Kidney (tissue), 13 donors: ENCODE measurements at regions not wholly inside any gene's neighbourhood (a gene's known extent, or its start where the extent isn't known, plus 50 kb on each side); places are given as distances from the start of the nearest gene placed in this dataset.

ENCODE experiments used
- DNase-seq, 5 donors: peaks; one replicate each; pipeline ENCODE4 v3.0.0-alpha.2; 2013 to 2020
- FAIRE-seq: peaks from 2 replicates; lab custom pipeline; 2012; peaks lifted over from hg19 to GRCh38; lab: Jason Lieb, UNC
- H3K27ac ChIP-seq, 2 donors: one replicate each; pipeline ENCODE4 v1.7.0; 2013; ENCODE audit warnings: low read depth in 2 of 2, low read length in 2 of 2, inconsistent platforms in 1 of 2
- H3K27me3 ChIP-seq: one replicate; pipeline ENCODE4 v1.7.1; 2013; ENCODE audit warnings: low read length, inconsistent platforms; ENCODE audit not compliant: control insufficient read depth, insufficient read depth
- H3K36me3 ChIP-seq, 3 donors: one replicate each; pipeline versions ENCODE4 v1.7.0 to v1.7.1; 2013; ENCODE audit warnings: low read length in 3 of 3, control low read depth in 1 of 3, inconsistent platforms in 1 of 3; ENCODE audit not compliant: insufficient read depth in 3 of 3, control insufficient read depth in 2 of 3
- H3K4me1 ChIP-seq, 3 donors: one replicate each; pipeline versions ENCODE4 v1.7.0 to v1.7.1; 2013; ENCODE audit warnings: low read length in 3 of 3, inconsistent platforms in 1 of 3, low read depth in 1 of 3; ENCODE audit not compliant: control insufficient read depth in 2 of 3, insufficient read depth in 2 of 3
- H3K4me3 ChIP-seq, 3 donors: one replicate each; pipeline versions ENCODE4 v1.7.0 to v1.8.1; 2013; ENCODE audit warnings: low read length in 3 of 3, control low read depth in 1 of 3, inconsistent platforms in 1 of 3
- H3K9ac ChIP-seq, 3 donors: one replicate each; pipeline versions ENCODE4 v1.7.0 to v1.7.1; 2013; ENCODE audit warnings: low read length in 3 of 3, control low read depth in 1 of 3, inconsistent platforms in 1 of 3
- H3K9me3 ChIP-seq, 3 donors: one replicate each; pipeline versions ENCODE4 v1.7.0 to v1.7.1; 2013; ENCODE audit warnings: low read length in 3 of 3, control low read depth in 1 of 3, inconsistent platforms in 1 of 3; ENCODE audit not compliant: control insufficient read depth in 2 of 3, insufficient read depth in 1 of 3
- CTCF ChIP-seq: IDR thresholded peaks from 3 replicates; pipeline ENCODE4 v1.5.1; 2012; ENCODE audit warnings: mild to moderate bottlenecking, moderate library complexity, borderline replicate concordance; ENCODE audit not compliant: insufficient read depth; ENCODE audit errors: extremely low read depth
- intact Hi-C: fragments of 100-400 bp; cut with DNase I; formaldehyde crosslinking; loops from one replicate; pipeline ENCODE4 v1.11.1; 2022
- donor health status: control.
- donor health status: control.
- donor health status: control.
- donor health status: control.
- donor health status: control.
- donor health status: DM: yes; HTN: yes; CAD: no.
- donor health status: Normal renal cell carcinoma (clear cell type).

- no peaks in the 10 kb centered on the region for H3K36me3 ChIP-seq
Observed at GRCh38 chr9:17068671-17069070, 66.2 kb upstream of the CNTLN start.

GRCh38 chr9:17065062-17065461, 69.8 kb upstream of the CNTLN start:
- Histone ChIP-seq H3K27ac (no peak overlapping the region), H3K36me3 (no peaks in the 10 kb centered on the region), H3K9me3 (no peaks in the 10 kb centered on the region), H3K27me3 (no peaks in the 10 kb centered on the region), H3K4me3 (no peak overlapping the region), H3K9ac (no peak overlapping the region), H3K4me1 (no peaks in the 10 kb centered on the region)
- no peak for TF ChIP-seq CTCF
- FAIRE-seq (no peak), DNase-seq (peak in 1 of 5 donors; percentile 29)
- intact Hi-C loops: no loop called here

More at GRCh38 chr9:17068671-17069070, 66.2 kb upstream of the CNTLN start:
- H3K27ac ChIP-seq: no peak overlapping the region
- H3K9me3 ChIP-seq: no peaks in the 10 kb centered on the region
- H3K9ac ChIP-seq: no peak overlapping the region
- DNase-seq (no peak), FAIRE-seq (no peak)
- H3K27me3 ChIP-seq: no peaks in the 10 kb centered on the region
- TF ChIP-seq CTCF: no peak
- H3K4me1 ChIP-seq: no peaks in the 10 kb centered on the region
- intact Hi-C loops: no loop called here
- no peak overlapping the region for H3K4me3 ChIP-seq

GRCh38 chr9:17064558-17064957, 70.3 kb upstream of the CNTLN start:
- Histone ChIP-seq H3K4me3 (no peak overlapping the region), H3K4me1 (no peaks in the 10 kb centered on the region), H3K27ac (no peak overlapping the region), H3K9me3 (no peaks in the 10 kb centered on the region), H3K36me3 (no peaks in the 10 kb centered on the region), H3K27me3 (no peaks in the 10 kb centered on the region), H3K9ac (no peak overlapping the region)
- FAIRE-seq: no peak
- no peak for DNase-seq
- intact Hi-C loops: no loop called here
- TF ChIP-seq CTCF: no peak

- FAIRE-seq (peak; percentile 87), DNase-seq (peak in 3 of 5 donors; percentile 24 to 70 (median 59))
- peak; percentile 50 for TF ChIP-seq CTCF
- intact Hi-C loops: no loop called here
- H3K4me3 ChIP-seq: no peak overlapping the region
- H3K27me3 ChIP-seq: no peaks in the 10 kb centered on the region
- no peak overlapping the region for H3K27ac ChIP-seq
- no peaks in the 10 kb centered on the region for H3K4me1 ChIP-seq
- no peak overlapping the region for H3K9ac ChIP-seq
- H3K9me3 ChIP-seq: no peaks in the 10 kb centered on the region
- no peaks in the 10 kb centered on the region for H3K36me3 ChIP-seq
Observed at GRCh38 chr9:17063535-17064135, 71.2 kb upstream of the CNTLN start.
